Adrenal gland (tissue), 9 donors: ENCODE measurements at regions not wholly inside any gene's neighbourhood (a gene's known extent, or its start where the extent isn't known, plus 50 kb on each side); places are given as distances from the start of the nearest gene placed in this dataset.

Experiments used
- DNase-seq, 7 donors: peaks; one replicate each; pipeline ENCODE4 v3.0.0-alpha.2; 2019 to 2020
- H3K27ac ChIP-seq, 5 donors: fragments of 200-600 bp; sonication (generic) in 4 of 5; 1 replicate in 3 of 5; 2 replicates in 2 of 5; pipeline versions ENCODE4 v1.5.1 to v1.8.0; 2016 to 2020; ENCODE audit warnings: mild to moderate bottlenecking in 1 of 5
- H3K27me3 ChIP-seq: fragments of 200-600 bp; 2 replicates; pipeline ENCODE4 v1.8.0; 2021
- H3K36me3 ChIP-seq, 2 donors: fragments of 200-600 bp; replicated peaks in 1 of 2; 1 replicate in 1 of 2; 2 replicates in 1 of 2; pipeline versions ENCODE4 v1.5.1 to v1.8.0; 2018 to 2022
- H3K4me1 ChIP-seq, 2 donors: fragments of 200-600 bp; replicated peaks in 1 of 2; 1 replicate in 1 of 2; 2 replicates in 1 of 2; pipeline versions ENCODE4 v1.5.1 to v1.8.0; 2018 to 2021
- H3K4me3 ChIP-seq, 4 donors: fragments of 200-600 bp; sonication (generic) in 3 of 4; one replicate each; pipeline ENCODE4 v1.5.1; 2016 to 2018
- H3K9me3 ChIP-seq, 3 donors: fragments of 200-600 bp; sonication (generic) in 1 of 3; replicated peaks in 1 of 3; 1 replicate in 2 of 3; 2 replicates in 1 of 3; pipeline versions ENCODE4 v1.5.1 to v1.8.0; 2016 to 2021
- POLR2A ChIP-seq, 2 donors: fragments of 450-650 bp; IDR thresholded peaks; one replicate each; pipeline ENCODE4 v1.6.1; 2017; ENCODE audit warnings: antibody characterized with exemption in 2 of 2, mild to moderate bottlenecking in 2 of 2, moderate library complexity in 1 of 2
- WGBS, 4 donors: extraction: QIAGEN DNeasy Blood & Tissue Kit in 2 of 4; methylation state at CpG; one replicate each; pipeline versions ENCODE4 v1.1.5 to v1.1.7; 2013 to 2017; 5-methylcytosine and 5-hydroxymethylcytosine counted together
- intact Hi-C, 2 donors: fragments of 100-400 bp; cut with DNase I; formaldehyde crosslinking; loops; one replicate each; pipeline versions ENCODE4 v1.14.1 to v1.15.0; 2022 to 2023
- TF ChIP-seq, protein P1 (sequence below), 6 experiments: fragments of 450-650 bp in 4 of 6; fragments of 200-600 bp in 2 of 6; sonication (generic) in 1 of 6; IDR thresholded peaks; 1 replicate in 5 of 6; 2 replicates in 1 of 6; pipeline versions ENCODE4 v1.5.1 to v1.8.0; 2016 to 2021; ENCODE audit warnings: antibody characterized with exemption in 6 of 6, mild to moderate bottlenecking in 2 of 6, moderate library complexity in 1 of 6
- donor health status: healthy with polysubstance abuse.
- donor health status: Bipolar disorder and iron deficiency.
- donor health status: DM: yes; HTN: yes; CAD: no.
- donor health status: DM: no; HTN: no; CAD: no.
- donor health status: DM: no; HTN: no; CAD: no.

DNA sequence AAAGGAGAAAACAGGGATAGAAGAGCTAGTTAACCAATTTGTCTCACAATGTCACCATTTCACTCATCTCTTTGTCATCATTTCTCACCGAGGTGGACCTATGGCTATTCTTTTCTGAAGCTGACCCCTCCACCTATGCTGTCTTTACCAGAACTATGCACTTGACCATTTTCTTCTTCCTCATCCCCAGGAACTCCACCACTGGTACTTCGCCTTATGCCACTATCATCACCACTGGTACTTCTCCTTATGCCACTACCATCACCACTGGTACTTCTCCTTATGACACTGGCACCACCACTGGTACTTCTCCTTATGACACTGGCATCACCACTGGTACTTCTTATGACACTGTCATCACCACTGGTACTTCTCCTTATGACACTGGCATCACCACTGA, 745.8 kb upstream of the CHAC2 start:
- Histone ChIP-seq H3K27me3 (no peaks in the 10 kb centered on the region), H3K4me3 (no peak overlapping the region), H3K9me3 (no peaks in the 10 kb centered on the region), H3K4me1 (no peaks in the 10 kb centered on the region), H3K27ac (no peak overlapping the region), H3K36me3 (no peaks in the 10 kb centered on the region)
- 83 to 90% (median 88%) methylated on average over 2 of the region's 2 CpGs for WGBS, 4 donors
- intact Hi-C loops: no loop called here
- no peak for DNase-seq
- TF ChIP-seq POLR2A (IDR thresholded peaks at IDR 0.05): no peak
- TF ChIP-seq, protein P1, sequence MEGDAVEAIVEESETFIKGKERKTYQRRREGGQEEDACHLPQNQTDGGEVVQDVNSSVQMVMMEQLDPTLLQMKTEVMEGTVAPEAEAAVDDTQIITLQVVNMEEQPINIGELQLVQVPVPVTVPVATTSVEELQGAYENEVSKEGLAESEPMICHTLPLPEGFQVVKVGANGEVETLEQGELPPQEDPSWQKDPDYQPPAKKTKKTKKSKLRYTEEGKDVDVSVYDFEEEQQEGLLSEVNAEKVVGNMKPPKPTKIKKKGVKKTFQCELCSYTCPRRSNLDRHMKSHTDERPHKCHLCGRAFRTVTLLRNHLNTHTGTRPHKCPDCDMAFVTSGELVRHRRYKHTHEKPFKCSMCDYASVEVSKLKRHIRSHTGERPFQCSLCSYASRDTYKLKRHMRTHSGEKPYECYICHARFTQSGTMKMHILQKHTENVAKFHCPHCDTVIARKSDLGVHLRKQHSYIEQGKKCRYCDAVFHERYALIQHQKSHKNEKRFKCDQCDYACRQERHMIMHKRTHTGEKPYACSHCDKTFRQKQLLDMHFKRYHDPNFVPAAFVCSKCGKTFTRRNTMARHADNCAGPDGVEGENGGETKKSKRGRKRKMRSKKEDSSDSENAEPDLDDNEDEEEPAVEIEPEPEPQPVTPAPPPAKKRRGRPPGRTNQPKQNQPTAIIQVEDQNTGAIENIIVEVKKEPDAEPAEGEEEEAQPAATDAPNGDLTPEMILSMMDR (IDR thresholded peaks at IDR 0.05): no peak

DNA sequence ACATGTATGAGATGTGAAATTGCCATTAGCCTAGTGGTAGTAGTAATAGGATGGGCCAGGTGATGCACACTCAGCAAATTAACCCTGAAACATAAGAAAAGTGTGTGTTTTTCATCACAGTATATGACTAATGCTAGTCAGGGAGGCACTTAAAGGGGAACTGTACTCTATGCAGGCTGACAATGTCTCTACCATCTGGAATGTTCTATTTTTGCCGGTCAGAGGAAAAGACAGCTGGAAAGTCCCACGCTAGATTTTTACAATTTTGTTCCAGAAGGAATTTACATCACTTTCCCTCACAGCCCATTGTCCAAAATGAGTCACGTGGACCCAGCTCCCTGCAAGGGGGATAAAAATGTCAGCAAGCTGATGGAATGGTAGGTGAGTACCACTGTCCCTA, 746.3 kb upstream of the CHAC2 start:
- no peak for TF ChIP-seq POLR2A (IDR thresholded peaks at IDR 0.05)
- TF ChIP-seq, protein P1 (IDR thresholded peaks at IDR 0.05): no peak
- no peak overlapping the region for H3K27ac ChIP-seq
- H3K36me3 ChIP-seq: no peaks in the 10 kb centered on the region
- no peak overlapping the region for H3K4me3 ChIP-seq
- no peak for DNase-seq
- no peaks in the 10 kb centered on the region for H3K27me3 ChIP-seq
- no peaks in the 10 kb centered on the region for H3K9me3 ChIP-seq
- no peaks in the 10 kb centered on the region for H3K4me1 ChIP-seq
- intact Hi-C loops: no loop called here
- WGBS, 4 donors: 61 to 69% (median 64%) methylated on average over 3 of the region's 3 CpGs

DNA sequence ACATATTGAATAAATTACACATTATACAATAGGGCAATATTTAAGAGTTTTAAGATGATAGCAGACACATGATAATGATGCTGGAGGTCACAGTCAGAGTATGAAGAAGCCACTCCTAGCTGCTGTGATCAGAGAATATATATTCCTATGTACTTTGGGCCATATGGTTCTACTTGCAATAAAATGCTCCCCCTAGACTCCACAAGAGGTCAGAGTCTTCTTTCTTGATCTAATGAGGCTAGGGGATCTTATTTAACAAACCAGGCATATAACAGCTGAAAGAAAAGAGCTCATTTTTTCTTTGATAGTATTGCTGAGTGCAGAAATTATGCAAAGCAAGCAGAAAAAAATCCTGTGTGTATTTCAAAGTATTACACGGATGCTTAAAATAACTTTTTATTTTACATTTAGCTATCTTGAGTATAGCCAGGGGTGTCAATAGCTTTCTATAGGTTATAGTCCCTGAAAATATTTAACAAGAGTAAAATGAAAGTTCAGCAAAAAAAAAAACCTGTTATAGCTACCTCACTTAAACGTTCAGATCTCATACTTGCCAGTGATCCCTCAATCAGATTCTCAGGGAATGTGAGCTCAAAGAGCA, 748.7 kb upstream of the CHAC2 start:
- H3K27ac ChIP-seq: no peak overlapping the region
- H3K9me3 ChIP-seq: no peaks in the 10 kb centered on the region
- H3K4me3 ChIP-seq: no peak overlapping the region
- intact Hi-C loops: no loop called here
- H3K36me3 ChIP-seq: no peaks in the 10 kb centered on the region
- TF ChIP-seq, protein P1 (IDR thresholded peaks at IDR 0.05): no peak
- no peak for TF ChIP-seq POLR2A (IDR thresholded peaks at IDR 0.05)
- H3K27me3 ChIP-seq: no peaks in the 10 kb centered on the region
- WGBS, 4 donors: 24 to 41% (median 32%) methylated on average over 2 of the region's 2 CpGs
- DNase-seq: no peak
- H3K4me1 ChIP-seq: no peaks in the 10 kb centered on the region

DNA sequence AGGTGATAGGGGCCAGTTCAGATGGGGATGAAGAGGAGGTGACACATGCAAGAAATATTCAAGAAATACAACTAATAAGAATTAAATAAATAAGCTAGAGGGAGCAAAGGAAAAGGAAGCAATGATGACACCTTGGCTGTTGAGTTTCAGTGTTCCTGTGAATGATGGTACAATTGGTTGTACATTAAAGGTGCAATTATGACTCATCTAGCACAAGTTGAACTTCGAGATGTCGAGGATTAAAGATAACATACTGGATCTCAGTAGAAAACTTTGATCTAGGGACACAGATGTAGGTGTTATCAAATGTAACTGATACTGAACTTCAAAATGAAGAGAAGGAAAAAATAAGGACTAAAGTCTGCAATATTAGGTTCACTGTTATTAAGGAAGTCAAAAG, 760.6 kb upstream of the CHAC2 start:
- intact Hi-C loops: no loop called here

More for the DNA sequence above, 760.6 kb upstream of the CHAC2 start:
- H3K9me3 ChIP-seq: no peaks in the 10 kb centered on the region
- H3K4me1 ChIP-seq: no peaks in the 10 kb centered on the region
- no peak overlapping the region for H3K4me3 ChIP-seq
- no peaks in the 10 kb centered on the region for H3K36me3 ChIP-seq
- H3K27ac ChIP-seq: no peak overlapping the region
- no peaks in the 10 kb centered on the region for H3K27me3 ChIP-seq
- TF ChIP-seq POLR2A (IDR thresholded peaks at IDR 0.05): no peak
- TF ChIP-seq, protein P1 (IDR thresholded peaks at IDR 0.05): no peak
- DNase-seq: no peak
- 57 to 73% (median 60%) methylated on average over 2 of the region's 2 CpGs for WGBS, 4 donors
